GM10248 (cell line): ENCODE measurements at regions not wholly inside any gene's neighbourhood (a gene's known extent, or its start where the extent isn't known, plus 50 kb on each side); places are given as distances from the start of the nearest gene placed in this dataset.
"Not testable (repeated sequence)": the region's sequence is repeated elsewhere in the genome, so short reads cannot be mapped to it uniquely, and the experiment has no call there.

ENCODE experiments used
- CTCF ChIA-PET: fragments of 300-600 bp; sonication (Branson Sonifier 250); formaldehyde crosslinking; extraction: SDS; loops from one replicate; lab custom pipeline; 2021; ENCODE audit warnings: antibody characterized with exemption; lab: Yijun Ruan, JAX
- POLR2A ChIA-PET: fragments of 350-650 bp; sonication (Branson Sonifier 250); formaldehyde crosslinking; extraction: SDS; loops from one replicate; lab custom pipeline; 2020; ENCODE audit warnings: antibody characterized with exemption; lab: Yijun Ruan, JAX
- DNase-seq: peaks from one replicate; pipeline ENCODE4 v3.0.0; 2012; ENCODE audit errors: extremely low spot score
- CTCF ChIP-seq: IDR thresholded peaks from 2 replicates; pipeline ENCODE4 v1.5.1; 2012; ENCODE audit warnings: mild to moderate bottlenecking, low read depth; ENCODE audit errors: extremely low read depth, missing control alignments, control extremely low read depth

GRCh38 chr12:97983796-97984195, 521.2 kb downstream of the RMST start:
- ChIA-PET CTCF (no interaction called here), POLR2A (no interaction called here)
- no peak for DNase-seq
- TF ChIP-seq CTCF: no peak

GRCh38 chr12:97984436-97984835, 521.8 kb downstream of the RMST start:
- TF ChIP-seq CTCF: no peak
- ChIA-PET CTCF (interaction anchor here (1.3 to 1.6 kb wide), 2 partner anchors 22 to 23 kb away, joined by 3 to 7 read pairs; no protein-coding TSS in a partner anchor), POLR2A (no interaction called here)
- no peak for DNase-seq

- TF ChIP-seq CTCF: no peak
- CTCF ChIA-PET: interaction anchor here (0.9 to 1.6 kb wide), 5 partner anchors 12 to 998 kb away, joined by 3 to 7 read pairs (median 3); no protein-coding TSS in a partner anchor
Observed at GRCh38 chr12:97984974-97985580, 522.5 kb downstream of the RMST start.

GRCh38 chr12:97985834-97986233, 523.2 kb downstream of the RMST start:
- CTCF ChIA-PET: interaction anchor here (0.9 to 1.6 kb wide), 5 partner anchors 13 to 999 kb away, joined by 3 to 7 read pairs (median 3); no protein-coding TSS in a partner anchor

More at GRCh38 chr12:97984974-97985580, 522.5 kb downstream of the RMST start:
- POLR2A ChIA-PET: no interaction called here
- DNase-seq: no peak

GRCh38 chr12:97988588-97988987, 526.0 kb downstream of the RMST start:
- DNase-seq, POLR2A ChIA-PET, CTCF ChIA-PET: not testable (repeated sequence)

More at GRCh38 chr12:97985834-97986233, 523.2 kb downstream of the RMST start:
- DNase-seq: no peak
- POLR2A ChIA-PET: no interaction called here
- no peak for TF ChIP-seq CTCF

- no peak for TF ChIP-seq CTCF
- POLR2A ChIA-PET: no interaction called here
- DNase-seq: no peak
- CTCF ChIA-PET: no interaction called here
Observed at GRCh38 chr12:97989366-97989940, 525.9 kb upstream of the TMPO start.

- no peak for TF ChIP-seq CTCF
- DNase-seq: no peak
- ChIA-PET CTCF (interaction anchor here (1.4 to 2.4 kb wide), 2 partner anchors 9 to 35 kb away, joined by 3 to 9 read pairs; no protein-coding TSS in a partner anchor), POLR2A (no interaction called here)
Observed at GRCh38 chr12:97994746-97995484, 520.5 kb upstream of the TMPO start.
